Ascending aorta (tissue), 2 donors: ENCODE measurements at regions not wholly inside any gene's neighbourhood (a gene's known extent, or its start where the extent isn't known, plus 50 kb on each side); places are given as distances from the start of the nearest gene placed in this dataset.

Source experiments
- DNase-seq, 2 donors: peaks; one replicate each; pipeline ENCODE4 v3.0.0-alpha.2; 2019; ENCODE audit warnings: low spot score in 2 of 2
- H3K27ac ChIP-seq, 2 donors: fragments of 200-600 bp; sonication (generic); one replicate each; pipeline ENCODE4 v1.5.1; 2016 to 2017; ENCODE audit warnings: mild to moderate bottlenecking in 1 of 2
- H3K27me3 ChIP-seq: fragments of 200-600 bp; sonication (generic); one replicate; pipeline ENCODE4 v1.5.1; 2017
- H3K36me3 ChIP-seq, 2 donors: fragments of 200-600 bp; sonication (generic); one replicate each; pipeline ENCODE4 v1.5.1; 2016
- H3K4me1 ChIP-seq, 2 donors: fragments of 200-600 bp; sonication (generic); one replicate each; pipeline ENCODE4 v1.5.1; 2016 to 2017; ENCODE audit warnings: mild to moderate bottlenecking in 1 of 2
- H3K4me3 ChIP-seq, 2 donors: fragments of 200-600 bp; sonication (generic); one replicate each; pipeline ENCODE4 v1.5.1; 2016 to 2017; ENCODE audit warnings: mild to moderate bottlenecking in 1 of 2
- H3K9me3 ChIP-seq, 2 donors: fragments of 200-600 bp; sonication (generic); one replicate each; pipeline ENCODE4 v1.5.1; 2016
- CTCF ChIP-seq, 3 experiments: fragments of 200-600 bp in 2 of 3; fragments of 450-650 bp in 1 of 3; sonication (generic) in 2 of 3; IDR thresholded peaks; one replicate each; pipeline ENCODE4 v1.5.1; 2016 to 2019; ENCODE audit warnings: antibody characterized with exemption in 3 of 3, mild to moderate bottlenecking in 1 of 3, moderate library complexity in 1 of 3
- intact Hi-C: fragments of 100-400 bp; cut with DNase I; formaldehyde crosslinking; loops from one replicate; pipeline ENCODE4 v1.15.1; 2023

GRCh38 chr14:85387181-85387580 lies 142.8 kb upstream of the FLRT2 start:
- intact Hi-C loops: no loop called here
- no peak for DNase-seq
- TF ChIP-seq CTCF (IDR thresholded peaks at IDR 0.05): no peak
- Histone ChIP-seq H3K4me1 (no peaks in the 10 kb centered on the region), H3K27me3 (no peaks in the 10 kb centered on the region), H3K4me3 (no peak overlapping the region), H3K27ac (no peak overlapping the region), H3K9me3 (no peaks in the 10 kb centered on the region), H3K36me3 (no peaks in the 10 kb centered on the region)

- DNase-seq: no peak
- Histone ChIP-seq H3K4me1 (no peaks in the 10 kb centered on the region), H3K4me3 (no peak overlapping the region), H3K36me3 (no peaks in the 10 kb centered on the region), H3K9me3 (no peaks in the 10 kb centered on the region), H3K27me3 (no peaks in the 10 kb centered on the region), H3K27ac (no peak overlapping the region)
- intact Hi-C loops: no loop called here
- no peak for TF ChIP-seq CTCF (IDR thresholded peaks at IDR 0.05)
These were observed 139.7 kb upstream of the FLRT2 start for GRCh38 chr14:85390236-85390635.

GRCh38 chr14:85391455-85391854 lies 138.5 kb upstream of the FLRT2 start:
- TF ChIP-seq CTCF (IDR thresholded peaks at IDR 0.05): no peak
- no peak for DNase-seq
- Histone ChIP-seq H3K27ac (no peak overlapping the region), H3K4me3 (no peak overlapping the region), H3K9me3 (no peaks in the 10 kb centered on the region), H3K27me3 (no peaks in the 10 kb centered on the region), H3K4me1 (no peaks in the 10 kb centered on the region), H3K36me3 (no peaks in the 10 kb centered on the region)
- intact Hi-C loops: no loop called here

- Histone ChIP-seq H3K36me3 (no peaks in the 10 kb centered on the region), H3K4me3 (no peak overlapping the region), H3K4me1 (no peaks in the 10 kb centered on the region), H3K9me3 (no peaks in the 10 kb centered on the region), H3K27me3 (no peaks in the 10 kb centered on the region), H3K27ac (no peak overlapping the region)
- TF ChIP-seq CTCF (IDR thresholded peaks at IDR 0.05): no peak
- no peak for DNase-seq
- intact Hi-C loops: no loop called here
These were observed 138.1 kb upstream of the FLRT2 start for GRCh38 chr14:85391892-85392291.

- Histone ChIP-seq H3K4me1 (no peaks in the 10 kb centered on the region), H3K27ac (no peak overlapping the region), H3K4me3 (no peak overlapping the region), H3K36me3 (no peaks in the 10 kb centered on the region), H3K27me3 (no peaks in the 10 kb centered on the region), H3K9me3 (no peaks in the 10 kb centered on the region)
- no peak for DNase-seq
- intact Hi-C loops: no loop called here
- TF ChIP-seq CTCF (IDR thresholded peaks at IDR 0.05): no peak
These were observed 130.8 kb upstream of the FLRT2 start for GRCh38 chr14:85399186-85399585.

- H3K27ac ChIP-seq: no peak overlapping the region
These were observed 129.3 kb upstream of the FLRT2 start for GRCh38 chr14:85400678-85401077.

More at GRCh38 chr14:85400678-85401077, 129.3 kb upstream of the FLRT2 start:
- Histone ChIP-seq H3K27me3 (no peaks in the 10 kb centered on the region), H3K4me1 (no peaks in the 10 kb centered on the region), H3K9me3 (no peaks in the 10 kb centered on the region), H3K4me3 (no peak overlapping the region), H3K36me3 (no peaks in the 10 kb centered on the region)
- intact Hi-C loops: no loop called here
- DNase-seq: no peak
- TF ChIP-seq CTCF (IDR thresholded peaks at IDR 0.05): no peak
